K562 (cell line): ENCODE measurements at regions not wholly inside any gene's neighbourhood (a gene's known extent, or its start where the extent isn't known, plus 50 kb on each side); places are given as distances from the start of the nearest gene placed in this dataset.

ENCODE experiments used
- CBX3 ChIP-seq, 2 experiments: IDR thresholded peaks; 1 replicate in 1 of 2; 2 replicates in 1 of 2; pipeline ENCODE4 v1.6.1; 2012; ENCODE audit warnings: inconsistent platforms in 2 of 2, low read length in 2 of 2, borderline replicate concordance in 1 of 2, control low read depth in 1 of 2
- EHMT2 ChIP-seq: fragments of 450-650 bp; IDR thresholded peaks from 2 replicates; pipeline ENCODE4 v1.6.1; 2018; ENCODE audit warnings: antibody characterized with exemption
- EZH2 ChIP-seq: IDR thresholded peaks from 2 replicates; pipeline ENCODE4 v1.6.1; 2012; ENCODE audit warnings: low read depth, mild to moderate bottlenecking, inconsistent platforms, low read length, borderline replicate concordance
- HCFC1 ChIP-seq: IDR thresholded peaks from 2 replicates; pipeline ENCODE4 v1.6.1; 2012; ENCODE audit warnings: low read depth, low read length, improper control_type of control experiment
- MECOM ChIP-seq: fragments of 250-450 bp; sonication (Bioruptor Pico); IDR thresholded peaks from 2 replicates; pipeline ENCODE4 v1.8.0; 2022; ENCODE audit warnings: inconsistent platforms
- NFIX ChIP-seq: fragments of 250-450 bp; sonication (Bioruptor Pico); IDR thresholded peaks from 2 replicates; pipeline ENCODE4 v1.4.0; 2020; ENCODE audit warnings: low read depth, mild to moderate bottlenecking, moderate library complexity
- RBM34 ChIP-seq: fragments of 200-400 bp; formaldehyde crosslinking; IDR thresholded peaks from 2 replicates; pipeline ENCODE4 v1.6.1; 2018; ENCODE audit warnings: low read length, borderline replicate concordance; ENCODE audit not compliant: insufficient read depth
- TCF7L2 ChIP-seq: fragments of 150-350 bp; IDR thresholded peaks from 2 replicates; pipeline ENCODE4 v1.6.1; 2016; ENCODE audit warnings: low read depth, mild to moderate bottlenecking, low read length, moderate library complexity
- ZNF830 ChIP-seq: fragments of 250-450 bp; sonication (Bioruptor Pico); IDR thresholded peaks from 2 replicates; pipeline ENCODE4 v1.5.0; 2021; ENCODE audit warnings: mild to moderate bottlenecking
- TF ChIP-seq, protein P1 (sequence below): sonication (generic); formaldehyde crosslinking; IDR thresholded peaks from 2 replicates; pipeline ENCODE4 v1.9.0; 2022; ENCODE audit warnings: mild to moderate bottlenecking, missing genetic modification reagents
- TF ChIP-seq, protein P2 (sequence below): fragments of 200-600 bp; sonication (generic); IDR thresholded peaks from one replicate; pipeline ENCODE4 v1.6.1; 2012; ENCODE audit warnings: mild to moderate bottlenecking, low read depth, low read length, inconsistent platforms

DNA sequence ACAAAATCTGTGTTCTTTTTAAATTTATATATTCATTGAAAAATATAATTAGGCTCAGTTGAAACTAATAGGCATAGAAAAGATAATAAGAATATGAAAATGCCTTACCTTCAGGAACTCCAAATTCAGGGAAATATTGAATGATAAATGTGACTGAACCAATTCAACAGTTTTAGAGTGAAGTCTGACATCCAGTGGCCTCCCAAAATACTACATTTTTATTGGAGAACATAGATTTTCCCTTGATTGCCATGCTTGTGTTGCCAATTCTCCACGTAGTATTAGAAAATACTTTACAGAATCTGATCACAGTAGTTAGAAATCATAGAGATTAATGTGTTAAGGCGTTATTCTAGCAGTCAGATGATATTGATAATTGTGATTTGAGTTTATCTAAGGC lies 1246.7 kb downstream of the GATA3 start:
- TF ChIP-seq, protein P1, sequence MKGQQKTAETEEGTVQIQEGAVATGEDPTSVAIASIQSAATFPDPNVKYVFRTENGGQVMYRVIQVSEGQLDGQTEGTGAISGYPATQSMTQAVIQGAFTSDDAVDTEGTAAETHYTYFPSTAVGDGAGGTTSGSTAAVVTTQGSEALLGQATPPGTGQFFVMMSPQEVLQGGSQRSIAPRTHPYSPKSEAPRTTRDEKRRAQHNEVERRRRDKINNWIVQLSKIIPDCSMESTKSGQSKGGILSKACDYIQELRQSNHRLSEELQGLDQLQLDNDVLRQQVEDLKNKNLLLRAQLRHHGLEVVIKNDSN (CRISPR knock-in tag) = no peak
- TF ChIP-seq EHMT2 (no peak), ZNF830 (CRISPR knock-in tag) (no peak), HCFC1 (no peak), RBM34 (no peak), NFIX (CRISPR knock-in tag) (no peak), CBX3 (IDR thresholded peaks at IDR 0.05; ENCODE audit: borderline replicate concordance in 1 of 2, low read length in 2 of 2) (no peak), TCF7L2 (no peak), MECOM (no peak), EZH2 (no peak)
- TF ChIP-seq, protein P2, sequence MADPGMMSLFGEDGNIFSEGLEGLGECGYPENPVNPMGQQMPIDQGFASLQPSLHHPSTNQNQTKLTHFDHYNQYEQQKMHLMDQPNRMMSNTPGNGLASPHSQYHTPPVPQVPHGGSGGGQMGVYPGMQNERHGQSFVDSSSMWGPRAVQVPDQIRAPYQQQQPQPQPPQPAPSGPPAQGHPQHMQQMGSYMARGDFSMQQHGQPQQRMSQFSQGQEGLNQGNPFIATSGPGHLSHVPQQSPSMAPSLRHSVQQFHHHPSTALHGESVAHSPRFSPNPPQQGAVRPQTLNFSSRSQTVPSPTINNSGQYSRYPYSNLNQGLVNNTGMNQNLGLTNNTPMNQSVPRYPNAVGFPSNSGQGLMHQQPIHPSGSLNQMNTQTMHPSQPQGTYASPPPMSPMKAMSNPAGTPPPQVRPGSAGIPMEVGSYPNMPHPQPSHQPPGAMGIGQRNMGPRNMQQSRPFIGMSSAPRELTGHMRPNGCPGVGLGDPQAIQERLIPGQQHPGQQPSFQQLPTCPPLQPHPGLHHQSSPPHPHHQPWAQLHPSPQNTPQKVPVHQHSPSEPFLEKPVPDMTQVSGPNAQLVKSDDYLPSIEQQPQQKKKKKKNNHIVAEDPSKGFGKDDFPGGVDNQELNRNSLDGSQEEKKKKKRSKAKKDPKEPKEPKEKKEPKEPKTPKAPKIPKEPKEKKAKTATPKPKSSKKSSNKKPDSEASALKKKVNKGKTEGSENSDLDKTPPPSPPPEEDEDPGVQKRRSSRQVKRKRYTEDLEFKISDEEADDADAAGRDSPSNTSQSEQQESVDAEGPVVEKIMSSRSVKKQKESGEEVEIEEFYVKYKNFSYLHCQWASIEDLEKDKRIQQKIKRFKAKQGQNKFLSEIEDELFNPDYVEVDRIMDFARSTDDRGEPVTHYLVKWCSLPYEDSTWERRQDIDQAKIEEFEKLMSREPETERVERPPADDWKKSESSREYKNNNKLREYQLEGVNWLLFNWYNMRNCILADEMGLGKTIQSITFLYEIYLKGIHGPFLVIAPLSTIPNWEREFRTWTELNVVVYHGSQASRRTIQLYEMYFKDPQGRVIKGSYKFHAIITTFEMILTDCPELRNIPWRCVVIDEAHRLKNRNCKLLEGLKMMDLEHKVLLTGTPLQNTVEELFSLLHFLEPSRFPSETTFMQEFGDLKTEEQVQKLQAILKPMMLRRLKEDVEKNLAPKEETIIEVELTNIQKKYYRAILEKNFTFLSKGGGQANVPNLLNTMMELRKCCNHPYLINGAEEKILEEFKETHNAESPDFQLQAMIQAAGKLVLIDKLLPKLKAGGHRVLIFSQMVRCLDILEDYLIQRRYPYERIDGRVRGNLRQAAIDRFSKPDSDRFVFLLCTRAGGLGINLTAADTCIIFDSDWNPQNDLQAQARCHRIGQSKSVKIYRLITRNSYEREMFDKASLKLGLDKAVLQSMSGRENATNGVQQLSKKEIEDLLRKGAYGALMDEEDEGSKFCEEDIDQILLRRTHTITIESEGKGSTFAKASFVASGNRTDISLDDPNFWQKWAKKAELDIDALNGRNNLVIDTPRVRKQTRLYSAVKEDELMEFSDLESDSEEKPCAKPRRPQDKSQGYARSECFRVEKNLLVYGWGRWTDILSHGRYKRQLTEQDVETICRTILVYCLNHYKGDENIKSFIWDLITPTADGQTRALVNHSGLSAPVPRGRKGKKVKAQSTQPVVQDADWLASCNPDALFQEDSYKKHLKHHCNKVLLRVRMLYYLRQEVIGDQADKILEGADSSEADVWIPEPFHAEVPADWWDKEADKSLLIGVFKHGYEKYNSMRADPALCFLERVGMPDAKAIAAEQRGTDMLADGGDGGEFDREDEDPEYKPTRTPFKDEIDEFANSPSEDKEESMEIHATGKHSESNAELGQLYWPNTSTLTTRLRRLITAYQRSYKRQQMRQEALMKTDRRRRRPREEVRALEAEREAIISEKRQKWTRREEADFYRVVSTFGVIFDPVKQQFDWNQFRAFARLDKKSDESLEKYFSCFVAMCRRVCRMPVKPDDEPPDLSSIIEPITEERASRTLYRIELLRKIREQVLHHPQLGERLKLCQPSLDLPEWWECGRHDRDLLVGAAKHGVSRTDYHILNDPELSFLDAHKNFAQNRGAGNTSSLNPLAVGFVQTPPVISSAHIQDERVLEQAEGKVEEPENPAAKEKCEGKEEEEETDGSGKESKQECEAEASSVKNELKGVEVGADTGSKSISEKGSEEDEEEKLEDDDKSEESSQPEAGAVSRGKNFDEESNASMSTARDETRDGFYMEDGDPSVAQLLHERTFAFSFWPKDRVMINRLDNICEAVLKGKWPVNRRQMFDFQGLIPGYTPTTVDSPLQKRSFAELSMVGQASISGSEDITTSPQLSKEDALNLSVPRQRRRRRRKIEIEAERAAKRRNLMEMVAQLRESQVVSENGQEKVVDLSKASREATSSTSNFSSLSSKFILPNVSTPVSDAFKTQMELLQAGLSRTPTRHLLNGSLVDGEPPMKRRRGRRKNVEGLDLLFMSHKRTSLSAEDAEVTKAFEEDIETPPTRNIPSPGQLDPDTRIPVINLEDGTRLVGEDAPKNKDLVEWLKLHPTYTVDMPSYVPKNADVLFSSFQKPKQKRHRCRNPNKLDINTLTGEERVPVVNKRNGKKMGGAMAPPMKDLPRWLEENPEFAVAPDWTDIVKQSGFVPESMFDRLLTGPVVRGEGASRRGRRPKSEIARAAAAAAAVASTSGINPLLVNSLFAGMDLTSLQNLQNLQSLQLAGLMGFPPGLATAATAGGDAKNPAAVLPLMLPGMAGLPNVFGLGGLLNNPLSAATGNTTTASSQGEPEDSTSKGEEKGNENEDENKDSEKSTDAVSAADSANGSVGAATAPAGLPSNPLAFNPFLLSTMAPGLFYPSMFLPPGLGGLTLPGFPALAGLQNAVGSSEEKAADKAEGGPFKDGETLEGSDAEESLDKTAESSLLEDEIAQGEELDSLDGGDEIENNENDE = no peak
